Rectal smooth muscle tissue (tissue), 1 donor: ENCODE measurements at regions not wholly inside any gene's neighbourhood (a gene's known extent, or its start where the extent isn't known, plus 50 kb on each side); places are given as distances from the start of the nearest gene placed in this dataset.

Source experiments
- H3K27ac ChIP-seq: one replicate; pipeline ENCODE4 v1.7.0; 2013; ENCODE audit warnings: low read depth, low read length, inconsistent platforms
- H3K27me3 ChIP-seq: one replicate; pipeline ENCODE4 v1.7.0; 2013; ENCODE audit warnings: low read length; ENCODE audit not compliant: control insufficient read depth, insufficient read depth
- H3K36me3 ChIP-seq: one replicate; pipeline ENCODE4 v1.7.0; 2013; ENCODE audit warnings: low read length; ENCODE audit not compliant: control insufficient read depth, insufficient read depth
- H3K4me1 ChIP-seq: one replicate; pipeline ENCODE4 v1.7.0; 2013; ENCODE audit warnings: low read length; ENCODE audit not compliant: control insufficient read depth, insufficient read depth
- H3K4me3 ChIP-seq: one replicate; pipeline ENCODE4 v1.7.0; 2013; ENCODE audit warnings: low read length
- H3K9ac ChIP-seq: one replicate; pipeline ENCODE4 v1.7.0; 2013; ENCODE audit warnings: low read length

DNA sequence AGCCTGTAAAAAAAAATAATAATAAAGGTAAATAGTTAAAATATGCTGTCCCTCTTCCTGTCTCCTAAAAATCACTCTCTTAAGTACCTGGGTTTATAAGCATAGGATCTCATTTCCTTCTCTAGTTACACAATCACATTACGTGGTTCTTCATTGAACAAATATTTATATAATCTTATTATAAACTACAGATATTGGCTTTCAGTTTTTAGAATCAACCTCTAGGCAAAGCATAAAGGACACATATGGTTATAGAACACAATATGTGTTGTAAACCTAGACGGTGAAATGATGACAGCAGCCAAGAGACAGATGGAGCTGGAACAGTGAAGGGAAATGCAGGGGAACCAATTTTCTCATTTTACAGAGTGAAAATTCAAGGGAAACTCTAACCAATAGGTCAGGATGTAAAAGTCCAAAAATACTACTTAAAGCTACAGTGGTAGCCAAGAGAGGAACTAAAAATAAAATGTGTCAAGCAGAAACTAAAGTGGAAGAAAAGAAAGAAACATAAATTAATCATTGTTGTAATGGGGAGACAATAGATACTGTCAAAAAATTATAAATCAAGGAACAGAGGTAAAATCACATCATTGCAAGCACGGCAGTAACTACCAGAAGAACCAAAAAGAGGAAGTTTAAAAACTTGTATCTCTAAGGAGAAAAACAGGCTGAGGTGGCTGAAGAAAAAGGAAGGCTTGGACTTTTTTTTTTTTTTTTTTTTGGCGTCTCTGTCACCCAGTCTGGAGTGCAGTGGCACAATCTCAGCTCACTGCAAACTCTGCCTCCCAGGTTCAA is 82.8 kb upstream of the CDYL start:
- Histone ChIP-seq H3K36me3 (no peaks in the 10 kb centered on the region), H3K27me3 (no peaks in the 10 kb centered on the region), H3K27ac (no peak overlapping the region), H3K4me3 (no peak overlapping the region), H3K4me1 (no peaks in the 10 kb centered on the region), H3K9ac (no peak overlapping the region)

DNA sequence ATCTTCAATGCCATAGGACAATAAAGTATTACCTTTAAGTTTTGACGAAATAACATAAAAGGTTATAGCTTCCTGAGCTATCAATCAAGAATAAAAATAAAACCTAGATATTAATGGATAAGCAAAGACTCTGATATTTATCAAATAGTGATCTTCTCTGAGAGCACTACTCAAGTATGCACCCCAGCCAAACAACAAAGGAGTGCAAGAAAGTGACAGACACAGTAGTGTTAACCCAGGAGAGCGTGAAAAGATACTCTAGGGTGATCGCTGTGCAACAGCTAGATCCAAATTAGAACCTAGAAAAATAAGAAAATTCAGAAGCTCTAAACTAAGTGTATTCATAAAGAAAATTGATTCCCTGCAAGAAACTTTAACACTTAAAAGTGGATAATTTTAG is 83.5 kb upstream of the CDYL start:
- H3K27ac ChIP-seq: no peak overlapping the region
- no peak overlapping the region for H3K9ac ChIP-seq
- no peaks in the 10 kb centered on the region for H3K4me1 ChIP-seq
- H3K27me3 ChIP-seq: no peaks in the 10 kb centered on the region
- H3K36me3 ChIP-seq: no peaks in the 10 kb centered on the region
- no peak overlapping the region for H3K4me3 ChIP-seq

DNA sequence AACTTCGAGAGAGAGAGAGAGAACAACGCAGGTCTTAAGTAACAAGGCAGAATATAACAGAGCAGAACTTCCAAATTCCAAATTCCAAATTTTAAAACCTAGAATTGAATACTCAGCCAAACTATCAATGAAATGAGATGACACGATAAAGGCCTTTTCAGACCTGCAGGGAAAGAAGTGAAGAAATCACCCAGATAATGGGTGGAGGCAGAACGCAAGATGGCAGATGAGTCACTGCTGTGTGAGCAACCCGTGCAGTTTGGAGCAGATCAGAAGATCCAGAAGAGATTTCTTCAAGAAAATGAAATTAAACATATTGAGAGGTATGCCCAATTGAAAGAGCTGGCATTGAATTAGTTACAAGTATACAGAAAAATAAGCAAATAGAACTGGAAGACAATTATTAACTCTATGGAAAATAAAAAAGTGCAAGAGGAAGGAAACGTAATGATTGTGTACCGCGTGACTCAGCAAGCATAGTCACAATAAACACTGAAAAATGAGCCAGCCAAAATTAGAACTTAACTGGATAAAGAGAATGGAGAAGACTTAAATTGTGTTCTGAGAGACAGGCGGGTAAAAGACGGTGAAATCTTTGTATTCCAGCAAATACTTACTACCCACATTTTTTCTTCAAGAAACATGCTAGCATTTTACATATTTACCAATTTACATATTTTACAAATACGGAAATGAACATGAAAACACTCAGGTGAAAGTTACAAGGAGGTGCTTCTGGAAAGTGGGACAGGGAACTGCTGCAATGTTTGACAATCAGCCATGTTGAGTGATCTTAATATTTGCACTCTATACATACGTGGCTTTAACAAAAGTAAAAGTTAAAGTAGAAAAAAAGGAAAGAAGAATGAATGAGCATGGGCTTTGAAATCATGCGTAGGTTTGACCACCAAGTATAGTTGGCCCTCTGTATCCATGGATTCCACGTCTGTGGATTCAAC is 87.9 kb upstream of the CDYL start:
- no peaks in the 10 kb centered on the region for H3K36me3 ChIP-seq
- no peak overlapping the region for H3K9ac ChIP-seq
- no peak overlapping the region for H3K4me3 ChIP-seq
- no peaks in the 10 kb centered on the region for H3K27me3 ChIP-seq
- H3K27ac ChIP-seq: no peak overlapping the region
- no peaks in the 10 kb centered on the region for H3K4me1 ChIP-seq

DNA sequence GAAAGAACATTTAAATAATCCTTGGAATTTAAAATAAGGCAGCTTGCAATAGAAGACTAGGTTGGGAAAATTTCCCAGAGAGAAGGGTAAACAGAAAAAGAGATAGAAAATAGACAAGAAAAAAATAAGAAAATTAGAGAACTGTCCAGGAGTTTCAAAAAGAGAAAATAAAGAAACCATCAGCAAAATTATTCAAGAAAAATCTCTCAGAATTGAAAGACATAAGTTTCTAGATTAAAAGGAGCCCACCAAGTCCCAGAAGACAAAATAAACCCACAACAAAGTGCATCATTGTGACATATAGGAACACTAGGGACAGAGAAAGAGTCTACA is 88.6 kb upstream of the CDYL start:
- H3K36me3 ChIP-seq: no peaks in the 10 kb centered on the region
- H3K4me3 ChIP-seq: no peak overlapping the region
- no peaks in the 10 kb centered on the region for H3K27me3 ChIP-seq
- H3K9ac ChIP-seq: no peak overlapping the region
- no peaks in the 10 kb centered on the region for H3K4me1 ChIP-seq
- H3K27ac ChIP-seq: no peak overlapping the region

DNA sequence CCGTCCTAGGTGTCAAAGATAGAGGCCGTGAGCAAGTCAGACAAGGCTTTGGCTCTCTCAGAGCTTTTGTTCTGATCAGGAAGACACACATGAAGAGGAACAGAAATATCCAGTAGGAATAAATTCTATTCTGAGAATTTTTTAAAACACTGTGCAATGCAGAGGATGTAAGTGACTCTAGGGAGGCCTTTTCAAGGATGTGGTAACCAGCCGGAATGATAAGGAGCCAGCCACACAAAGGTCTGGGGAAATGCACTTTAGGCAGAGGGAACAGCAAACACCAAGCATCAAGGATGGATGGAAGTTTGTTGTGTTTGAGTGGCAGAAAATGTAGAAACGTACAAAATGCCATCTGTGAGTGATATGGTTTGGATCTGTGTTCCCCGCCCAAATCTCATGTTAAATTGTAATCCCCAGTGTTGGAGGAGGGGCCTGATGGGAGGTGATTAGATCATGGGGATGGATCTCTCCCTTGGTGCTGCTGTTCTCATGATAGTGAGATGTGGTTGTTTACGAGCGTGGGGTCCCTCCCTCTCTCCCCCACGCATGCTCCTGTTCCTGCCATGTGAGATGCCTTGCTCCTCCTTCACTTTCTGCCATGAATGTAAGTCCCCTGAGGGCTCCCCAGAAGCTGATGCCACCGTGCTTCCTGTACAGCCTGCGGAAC is 93.6 kb upstream of the CDYL start:
- H3K9ac ChIP-seq: no peak overlapping the region
- no peak overlapping the region for H3K27ac ChIP-seq
- no peaks in the 10 kb centered on the region for H3K36me3 ChIP-seq
- no peak overlapping the region for H3K4me3 ChIP-seq
- no peaks in the 10 kb centered on the region for H3K4me1 ChIP-seq
- no peaks in the 10 kb centered on the region for H3K27me3 ChIP-seq

DNA sequence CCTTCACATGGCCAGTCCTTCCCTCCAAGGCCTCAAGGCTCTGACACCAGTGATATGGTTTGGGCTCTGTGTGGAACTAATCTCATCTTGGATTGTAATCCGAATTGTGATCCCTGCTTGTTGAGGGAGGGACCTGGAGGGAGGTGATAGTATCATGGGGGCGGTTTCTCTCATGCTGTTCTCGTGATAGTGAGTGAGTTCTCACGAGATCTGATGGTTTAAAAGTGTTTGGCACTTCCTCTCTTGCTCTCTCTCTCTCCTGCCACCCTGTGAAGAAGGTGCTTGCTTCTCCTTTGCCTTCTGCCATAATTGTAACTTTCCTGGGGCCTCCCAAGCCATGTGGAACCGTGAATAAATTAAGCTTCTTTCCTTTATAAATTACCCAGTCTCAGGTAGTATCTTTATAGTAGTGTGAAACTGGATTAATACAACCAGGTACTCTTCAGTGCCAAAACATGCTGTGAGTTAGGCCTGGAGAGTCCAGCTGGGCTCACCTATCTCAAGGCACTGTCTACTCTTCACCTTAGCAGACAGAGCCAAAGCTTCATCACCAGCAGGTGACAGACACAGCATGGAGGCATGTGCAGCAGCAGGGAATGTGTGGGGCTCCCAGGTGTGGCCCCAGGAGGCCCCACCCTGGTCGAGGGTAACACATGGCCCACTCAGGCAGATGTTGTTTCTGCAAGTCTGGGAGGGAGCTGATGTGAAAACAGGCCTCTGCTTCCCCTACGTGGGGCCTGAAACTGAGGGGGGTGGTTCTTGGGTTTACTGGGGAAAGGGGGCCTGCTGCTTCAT is 97.5 kb upstream of the CDYL start:
- no peaks in the 10 kb centered on the region for H3K27me3 ChIP-seq
- H3K9ac ChIP-seq: no peak overlapping the region
- H3K4me3 ChIP-seq: no peak overlapping the region
- no peaks in the 10 kb centered on the region for H3K36me3 ChIP-seq
- no peaks in the 10 kb centered on the region for H3K4me1 ChIP-seq
- H3K27ac ChIP-seq: no peak overlapping the region

DNA sequence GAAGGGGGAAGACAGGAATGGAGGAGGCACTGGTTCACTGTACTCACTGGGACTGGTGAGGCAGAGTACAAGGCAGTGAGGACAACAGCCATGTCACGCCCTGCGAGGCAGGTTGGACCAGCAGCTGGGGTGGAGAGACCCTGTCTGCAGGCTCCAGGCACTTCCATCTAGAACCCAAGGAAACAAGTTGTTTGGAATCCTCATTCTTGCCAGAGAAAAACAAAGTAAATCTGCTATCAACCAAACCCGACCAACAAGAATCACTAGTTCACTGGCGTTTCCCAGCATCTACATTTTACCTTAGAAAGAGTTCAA is 98.5 kb upstream of the CDYL start:
- Histone ChIP-seq H3K4me1 (no peaks in the 10 kb centered on the region), H3K27ac (no peak overlapping the region), H3K27me3 (no peaks in the 10 kb centered on the region), H3K36me3 (no peaks in the 10 kb centered on the region), H3K9ac (no peak overlapping the region), H3K4me3 (no peak overlapping the region)

DNA sequence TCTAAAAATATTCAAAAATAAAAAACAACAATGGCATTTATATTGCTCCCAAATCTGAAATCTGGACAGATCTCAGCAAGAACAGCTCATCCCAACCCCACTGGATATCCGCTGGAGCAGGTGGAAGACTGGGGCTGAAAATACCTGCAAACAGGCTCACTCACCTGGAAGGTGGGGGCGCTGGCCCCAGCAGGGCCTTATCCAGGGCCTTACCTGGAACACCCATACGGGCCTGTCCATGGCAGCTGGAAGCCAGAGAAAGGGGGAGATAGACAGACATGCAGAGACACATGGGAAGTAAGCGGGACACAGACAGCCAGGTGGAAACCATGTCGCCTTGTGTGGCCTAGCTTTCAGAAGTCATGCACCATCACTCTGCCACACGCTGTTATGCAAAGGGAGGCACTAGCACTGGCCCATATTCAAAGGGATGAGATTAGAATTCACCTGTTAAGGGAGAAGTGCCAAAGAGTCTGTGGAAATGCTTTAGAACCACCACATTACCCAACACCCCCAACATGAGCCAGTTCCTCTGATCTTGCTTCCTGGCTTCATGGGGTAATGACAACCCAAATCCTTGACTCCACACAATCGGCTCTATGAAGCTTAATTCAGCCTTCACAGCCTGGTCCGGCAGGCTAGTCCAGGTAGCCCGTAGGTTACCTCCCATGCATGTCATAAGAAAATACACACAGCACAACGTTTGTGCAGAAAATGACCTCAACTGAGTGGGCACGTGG is 99.0 kb upstream of the CDYL start:
- no peak overlapping the region for H3K9ac ChIP-seq
- no peak overlapping the region for H3K4me3 ChIP-seq
- no peaks in the 10 kb centered on the region for H3K36me3 ChIP-seq
- no peaks in the 10 kb centered on the region for H3K27me3 ChIP-seq
- no peak overlapping the region for H3K27ac ChIP-seq
- H3K4me1 ChIP-seq: no peaks in the 10 kb centered on the region

DNA sequence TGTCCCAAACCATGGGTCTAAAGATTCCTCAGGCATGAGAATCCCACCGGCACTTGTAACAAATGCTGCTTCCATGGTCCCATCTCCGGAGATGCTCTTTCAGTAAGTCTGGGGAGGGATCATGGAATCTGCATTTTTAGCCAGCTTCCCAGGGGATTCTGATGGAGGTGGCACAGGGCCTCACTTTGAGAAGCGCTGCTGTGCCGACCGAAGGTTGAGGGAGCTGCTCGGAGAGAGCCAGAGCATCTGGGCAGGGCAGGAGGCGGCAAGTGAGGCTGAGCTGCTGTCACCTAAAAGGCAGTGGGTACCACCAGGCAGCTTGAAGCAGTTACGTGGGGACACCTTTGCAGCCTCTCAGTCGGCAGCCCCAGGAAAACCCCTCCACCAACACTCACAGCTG is 100.2 kb upstream of the CDYL start:
- Histone ChIP-seq H3K27ac (no peak overlapping the region), H3K9ac (no peak overlapping the region), H3K36me3 (no peaks in the 10 kb centered on the region), H3K27me3 (no peaks in the 10 kb centered on the region), H3K4me1 (no peaks in the 10 kb centered on the region), H3K4me3 (no peak overlapping the region)

DNA sequence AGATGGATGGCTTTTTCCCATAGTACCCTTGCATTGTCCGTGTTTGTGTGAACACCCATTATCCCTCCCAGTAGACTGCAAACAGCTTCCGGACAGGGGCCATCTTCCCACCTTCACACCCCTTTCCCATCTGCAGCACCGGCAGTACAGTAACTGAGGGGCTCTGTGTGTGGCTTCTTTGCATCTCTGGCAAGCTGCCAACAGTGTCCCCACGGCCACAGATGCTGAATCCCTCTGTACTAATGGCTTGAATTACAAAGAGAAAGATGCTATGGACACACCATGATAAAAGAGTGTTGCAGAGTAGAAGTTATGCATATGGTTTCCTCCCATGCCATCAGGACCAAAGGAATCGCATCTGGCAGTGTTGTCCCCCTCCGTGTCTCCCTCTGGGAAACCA is 101.1 kb upstream of the CDYL start:
- Histone ChIP-seq H3K4me1 (no peaks in the 10 kb centered on the region), H3K36me3 (no peaks in the 10 kb centered on the region), H3K27me3 (no peaks in the 10 kb centered on the region), H3K27ac (no peak overlapping the region), H3K4me3 (no peak overlapping the region), H3K9ac (no peak overlapping the region)

DNA sequence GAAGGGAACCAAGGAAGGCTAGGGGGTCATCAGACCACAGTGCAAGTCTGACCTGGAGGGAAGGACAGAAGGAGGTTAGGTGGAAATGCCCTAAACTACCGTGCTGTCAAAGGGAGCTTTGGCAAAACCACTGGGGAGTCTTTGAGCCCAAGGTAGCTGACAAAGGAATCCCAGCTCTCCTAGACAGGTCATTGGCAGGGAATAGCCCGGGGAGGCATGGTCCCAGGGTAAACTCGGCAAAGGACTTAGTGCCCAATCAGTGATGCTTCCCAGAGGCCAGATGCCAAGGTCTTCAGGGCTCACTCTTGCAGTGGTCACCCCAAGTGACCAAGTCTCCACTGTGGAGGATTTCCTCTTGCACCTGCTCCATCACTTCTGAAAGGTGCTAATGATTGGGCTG is 102.3 kb upstream of the CDYL start:
- Histone ChIP-seq H3K27ac (no peak overlapping the region), H3K4me3 (no peak overlapping the region), H3K4me1 (no peaks in the 10 kb centered on the region), H3K36me3 (no peaks in the 10 kb centered on the region), H3K27me3 (no peaks in the 10 kb centered on the region), H3K9ac (no peak overlapping the region)
